ENCODE measurements at regions not wholly inside any gene's neighbourhood (a gene's known extent, or its start where the extent isn't known, plus 50 kb on each side); places are given as distances from the start of the nearest gene placed in this dataset.
"Not testable (repeated sequence)": the region's sequence is repeated elsewhere in the genome, so short reads cannot be mapped to it uniquely, and the experiment has no call there.

GRCh38 chr22:49004484-49005399, 822.9 kb downstream of the BRD1 start:
- H4K20me1 ChIP-seq (ENCODE audit: insufficient read depth, low read length, poor library complexity, severe bottlenecking) = no peaks in the 10 kb centered on the region
- H3K9me2 ChIP-seq (replicated peaks; ENCODE audit: low read depth, low read length) = no peaks in the 10 kb centered on the region
- no peaks in the 10 kb centered on the region for H3K27me3 ChIP-seq (ENCODE audit: insufficient read depth, low read length, poor library complexity, severe bottlenecking)
- TF ChIP-seq CTCF (conservative IDR thresholded peaks at IDR 0.05; ENCODE audit: low read length) (no peak), EZH2phosphoT487 (IDR thresholded peaks at IDR 0.05; ENCODE audit: borderline replicate concordance) (no peak)
- H3K9ac ChIP-seq (ENCODE audit: low read depth, low read length, poor library complexity, severe bottlenecking) = no peak overlapping the region
- H2AFZ ChIP-seq (ENCODE audit: low read length) = no peak overlapping the region
- H3K4me2 ChIP-seq (ENCODE audit: low read depth, low read length, poor library complexity, severe bottlenecking) = no peak overlapping the region
- no peak overlapping the region for H3K4me3 ChIP-seq (ENCODE audit: low read length, poor library complexity, severe bottlenecking)
- H3K79me2 ChIP-seq (ENCODE audit: insufficient read depth, low read length) = no peaks in the 10 kb centered on the region
- H3K4me1 ChIP-seq (ENCODE audit: insufficient read depth, low read length, poor library complexity, severe bottlenecking) = no peaks in the 10 kb centered on the region
- H3K9me3 ChIP-seq (ENCODE audit: insufficient read depth, low read depth, low read length) = peaks cover 13% of the 10 kb centered on the region; the same call in 1 of the 2 replicates
- no peaks in the 10 kb centered on the region for H3F3A ChIP-seq (ENCODE audit: low read depth)
- no peaks in the 10 kb centered on the region for H3K36me3 ChIP-seq (ENCODE audit: insufficient read depth, low read length)

DNA sequence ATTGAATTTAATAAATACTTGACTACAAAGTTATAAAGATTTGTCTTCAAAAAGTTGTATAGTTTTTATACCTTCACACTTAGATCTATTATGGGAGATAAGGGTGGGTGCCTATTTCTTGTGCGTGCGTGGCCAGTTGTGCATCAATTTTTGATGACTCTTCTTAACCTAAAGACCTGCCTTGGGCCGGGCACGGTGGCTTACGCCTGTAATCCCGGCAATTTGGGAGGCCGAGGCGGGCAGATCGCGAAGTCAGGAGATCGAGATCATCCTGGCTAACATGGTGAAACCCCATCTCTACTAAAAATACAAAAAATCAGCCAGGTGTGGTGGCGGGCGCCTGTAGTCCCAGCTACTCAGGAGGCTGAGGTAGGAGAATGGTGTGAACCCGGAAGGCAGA, 830.1 kb downstream of the BRD1 start:
- not testable (repeated sequence) for H3K36me3 ChIP-seq (ENCODE audit: insufficient read depth, low read length); H3K79me2 ChIP-seq (ENCODE audit: insufficient read depth, low read length); H3K27me3 ChIP-seq (ENCODE audit: insufficient read depth, low read length, poor library complexity, severe bottlenecking); H3K9me3 ChIP-seq (ENCODE audit: insufficient read depth, low read depth, low read length); H3K4me2 ChIP-seq (ENCODE audit: low read depth, low read length, poor library complexity, severe bottlenecking); H4K20me1 ChIP-seq (ENCODE audit: insufficient read depth, low read length, poor library complexity, severe bottlenecking); H3K4me3 ChIP-seq (ENCODE audit: low read length, poor library complexity, severe bottlenecking); H2AFZ ChIP-seq (ENCODE audit: low read length); H3K9ac ChIP-seq (ENCODE audit: low read depth, low read length, poor library complexity, severe bottlenecking); H3K9me2 ChIP-seq (replicated peaks; ENCODE audit: low read depth, low read length); H3F3A ChIP-seq (ENCODE audit: low read depth); H3K4me1 ChIP-seq (ENCODE audit: insufficient read depth, low read length, poor library complexity, severe bottlenecking)

GRCh38 chr22:48993655-48994054, 834.0 kb downstream of the BRD1 start:
- no peak overlapping the region for H3K9ac ChIP-seq (ENCODE audit: low read depth, low read length, poor library complexity, severe bottlenecking)
- H3K79me2 ChIP-seq (ENCODE audit: insufficient read depth, low read length) = no peaks in the 10 kb centered on the region
- no peaks in the 10 kb centered on the region for H3K36me3 ChIP-seq (ENCODE audit: insufficient read depth, low read length)
- TF ChIP-seq CTCF (conservative IDR thresholded peaks at IDR 0.05; ENCODE audit: low read length) (no peak), EZH2phosphoT487 (IDR thresholded peaks at IDR 0.05; ENCODE audit: borderline replicate concordance) (no peak)
- no peaks in the 10 kb centered on the region; the same call in 1 of the 2 replicates for H3K9me3 ChIP-seq (ENCODE audit: insufficient read depth, low read depth, low read length)
- H3K4me1 ChIP-seq (ENCODE audit: insufficient read depth, low read length, poor library complexity, severe bottlenecking) = no peaks in the 10 kb centered on the region
- no peaks in the 10 kb centered on the region for H4K20me1 ChIP-seq (ENCODE audit: insufficient read depth, low read length, poor library complexity, severe bottlenecking)
- H2AFZ ChIP-seq (ENCODE audit: low read length) = no peak overlapping the region
- no peaks in the 10 kb centered on the region for H3K9me2 ChIP-seq (replicated peaks; ENCODE audit: low read depth, low read length)
- H3K4me2 ChIP-seq (ENCODE audit: low read depth, low read length, poor library complexity, severe bottlenecking) = no peak overlapping the region
- H3K27me3 ChIP-seq (ENCODE audit: insufficient read depth, low read length, poor library complexity, severe bottlenecking) = no peaks in the 10 kb centered on the region
- no peak overlapping the region for H3K4me3 ChIP-seq (ENCODE audit: low read length, poor library complexity, severe bottlenecking)
- H3F3A ChIP-seq (ENCODE audit: low read depth) = no peaks in the 10 kb centered on the region

DNA sequence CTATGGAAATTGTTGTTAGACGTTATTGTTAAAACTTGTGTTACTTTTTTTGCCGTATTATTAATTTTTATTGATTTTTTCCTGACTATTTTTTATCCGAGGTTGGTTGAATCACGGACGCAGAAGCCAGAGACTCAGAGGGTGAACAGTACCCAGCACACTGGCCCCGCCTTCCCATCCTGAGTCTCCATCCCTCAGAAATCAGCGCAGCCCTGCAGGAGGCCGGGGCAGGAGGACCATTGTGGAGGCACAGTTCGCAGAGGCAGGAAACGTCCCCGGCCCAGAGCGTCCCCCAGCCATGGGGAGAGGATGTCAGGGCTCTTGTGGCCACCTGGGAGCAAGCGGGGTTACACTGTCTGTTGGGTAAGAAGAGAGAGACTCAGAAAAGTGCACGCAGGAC, 843.0 kb downstream of the BRD1 start:
- TF ChIP-seq EZH2phosphoT487 (IDR thresholded peaks at IDR 0.05; ENCODE audit: borderline replicate concordance) (no peak), CTCF (conservative IDR thresholded peaks at IDR 0.05; ENCODE audit: low read length) (no peak)
- Histone ChIP-seq H3F3A (ENCODE audit: low read depth) (no peaks in the 10 kb centered on the region), H3K9me3 (ENCODE audit: insufficient read depth, low read depth, low read length) (peaks cover 6% of the 10 kb centered on the region; the same call in 1 of the 2 replicates), H3K4me2 (ENCODE audit: low read depth, low read length, poor library complexity, severe bottlenecking) (no peak overlapping the region), H3K9me2 (replicated peaks; ENCODE audit: low read depth, low read length) (no peaks in the 10 kb centered on the region), H3K36me3 (ENCODE audit: insufficient read depth, low read length) (no peaks in the 10 kb centered on the region), H3K27me3 (ENCODE audit: insufficient read depth, low read length, poor library complexity, severe bottlenecking) (no peaks in the 10 kb centered on the region), H3K79me2 (ENCODE audit: insufficient read depth, low read length) (no peaks in the 10 kb centered on the region), H3K4me3 (ENCODE audit: low read length, poor library complexity, severe bottlenecking) (no peak overlapping the region), H2AFZ (ENCODE audit: low read length) (no peak overlapping the region), H3K4me1 (ENCODE audit: insufficient read depth, low read length, poor library complexity, severe bottlenecking) (no peaks in the 10 kb centered on the region), H3K9ac (ENCODE audit: low read depth, low read length, poor library complexity, severe bottlenecking) (no peak overlapping the region), H4K20me1 (ENCODE audit: insufficient read depth, low read length, poor library complexity, severe bottlenecking) (no peaks in the 10 kb centered on the region)
